Fibroblast of upper back skin (primary cell): ENCODE measurements at regions not wholly inside any gene's neighbourhood (a gene's known extent, or its start where the extent isn't known, plus 50 kb on each side); places are given as distances from the start of the nearest gene placed in this dataset.
"Not testable (repeated sequence)": the region's sequence is repeated elsewhere in the genome, so short reads cannot be mapped to it uniquely, and the experiment has no call there.

ENCODE experiments used
- DNase-seq: peaks from one replicate; pipeline ENCODE4 v3.0.0-alpha.2; 2013

GRCh38 chr3:166444336-166444735 is 607.1 kb upstream of the BCHE start:
- no peak for DNase-seq

- no peak for DNase-seq
Measured at GRCh38 chr3:166435469-166436057, 598.3 kb upstream of the BCHE start.

GRCh38 chr3:166433060-166433459 is 595.8 kb upstream of the BCHE start:
- no peak for DNase-seq

- DNase-seq: no peak
Measured at GRCh38 chr3:166425900-166426611, 588.8 kb upstream of the BCHE start.

- DNase-seq: no peak
Measured at GRCh38 chr3:166425021-166425420, 587.8 kb upstream of the BCHE start.

- DNase-seq: not testable (repeated sequence)
Measured at GRCh38 chr3:166423824-166424513, 586.7 kb upstream of the BCHE start.

GRCh38 chr3:166422556-166422955 is 585.3 kb upstream of the BCHE start:
- no peak for DNase-seq

GRCh38 chr3:166420071-166420470 is 582.8 kb upstream of the BCHE start:
- no peak for DNase-seq

- DNase-seq: no peak
Measured at GRCh38 chr3:166405896-166406295, 568.7 kb upstream of the BCHE start.

- DNase-seq: no peak
Measured at GRCh38 chr3:166405465-166405864, 568.2 kb upstream of the BCHE start.

- DNase-seq: no peak
Measured at GRCh38 chr3:166390303-166390702, 553.1 kb upstream of the BCHE start.

GRCh38 chr3:166388321-166388720 is 551.1 kb upstream of the BCHE start:
- no peak for DNase-seq

- DNase-seq: no peak
Measured at GRCh38 chr3:166372571-166373106, 535.4 kb upstream of the BCHE start.

GRCh38 chr3:166367947-166368533 is 530.8 kb upstream of the BCHE start:
- peak; percentile 1 for DNase-seq

GRCh38 chr3:166362698-166363097 is 525.5 kb upstream of the BCHE start:
- no peak for DNase-seq

- DNase-seq: no peak
Measured at GRCh38 chr3:166360720-166361119, 523.5 kb upstream of the BCHE start.

- peak; percentile 18 for DNase-seq
Measured at GRCh38 chr3:166351461-166351860, 514.2 kb upstream of the BCHE start.

GRCh38 chr3:166340604-166341266 is 503.5 kb upstream of the BCHE start:
- DNase-seq: no peak

- no peak for DNase-seq
Measured at GRCh38 chr3:166324401-166324800, 487.2 kb upstream of the BCHE start.

GRCh38 chr3:166322391-166322790 is 485.2 kb upstream of the BCHE start:
- no peak for DNase-seq

- no peak for DNase-seq
Measured at GRCh38 chr3:166307756-166308350, 470.6 kb upstream of the BCHE start.

- DNase-seq: no peak
Measured at GRCh38 chr3:166304584-166304983, 467.4 kb upstream of the BCHE start.

- no peak for DNase-seq
Measured at GRCh38 chr3:166303681-166304080, 466.5 kb upstream of the BCHE start.
